Nucleus accumbens (tissue), 56 donors: ENCODE measurements at regions not wholly inside any gene's neighbourhood (a gene's known extent, or its start where the extent isn't known, plus 50 kb on each side); places are given as distances from the start of the nearest gene placed in this dataset.
A peak's percentile ranks its signal among the peaks of the same experiment; 100 is the strongest.

Experiments
- DNase-seq, 56 donors: peaks; one replicate each; lab custom pipeline; 2025; lab: John Stamatoyannopoulos, UW

- DNase-seq: peak in 19 of 56 donors; percentile 3 to 58 (median 12)
Measured at GRCh38 chr18:70454704-70455322, 166.0 kb downstream of the SOCS6 start.

GRCh38 chr18:70453058-70453775, 164.4 kb downstream of the SOCS6 start:
- DNase-seq: no peak

DNA sequence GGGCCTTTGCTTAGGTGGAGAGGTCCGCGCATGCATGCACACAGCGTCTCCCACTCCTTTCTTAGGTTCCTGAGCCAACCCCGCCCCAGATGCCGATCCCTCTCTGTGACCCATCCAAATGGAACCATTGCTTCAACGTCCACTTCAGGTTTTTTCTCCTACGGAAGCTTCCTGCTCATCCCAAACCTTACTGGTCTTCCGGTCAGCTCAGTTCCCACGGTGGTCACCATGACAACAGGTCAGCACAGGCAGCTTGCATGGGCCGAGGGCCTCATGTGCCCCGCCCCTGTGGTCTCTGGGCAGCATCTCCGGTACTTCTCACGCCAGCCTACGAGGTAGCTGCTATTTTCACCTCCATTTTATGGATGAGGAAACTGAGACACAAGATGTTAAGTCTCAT, 163.7 kb downstream of the SOCS6 start:
- DNase-seq: no peak

GRCh38 chr18:70450426-70451253, 161.8 kb downstream of the SOCS6 start:
- no peak for DNase-seq

DNA sequence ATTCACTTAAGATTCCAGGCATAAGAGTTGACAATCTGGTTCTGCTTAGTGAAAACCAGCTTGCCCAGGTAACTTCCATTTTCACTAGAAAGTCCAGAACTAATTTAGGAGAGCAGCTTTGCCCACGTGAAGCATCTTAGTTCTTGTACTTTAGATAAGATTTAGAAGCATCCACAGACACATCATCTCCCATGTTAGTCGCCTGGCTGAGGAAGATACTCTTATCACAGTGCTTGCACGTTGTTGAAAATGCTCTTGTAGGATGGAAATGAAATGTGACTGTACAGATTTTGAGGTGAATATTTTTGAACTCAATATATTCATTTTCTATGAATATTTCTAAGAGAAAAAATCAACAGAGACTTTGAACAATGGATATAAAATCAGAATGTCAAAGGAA, 159.7 kb downstream of the SOCS6 start:
- no peak for DNase-seq

DNA sequence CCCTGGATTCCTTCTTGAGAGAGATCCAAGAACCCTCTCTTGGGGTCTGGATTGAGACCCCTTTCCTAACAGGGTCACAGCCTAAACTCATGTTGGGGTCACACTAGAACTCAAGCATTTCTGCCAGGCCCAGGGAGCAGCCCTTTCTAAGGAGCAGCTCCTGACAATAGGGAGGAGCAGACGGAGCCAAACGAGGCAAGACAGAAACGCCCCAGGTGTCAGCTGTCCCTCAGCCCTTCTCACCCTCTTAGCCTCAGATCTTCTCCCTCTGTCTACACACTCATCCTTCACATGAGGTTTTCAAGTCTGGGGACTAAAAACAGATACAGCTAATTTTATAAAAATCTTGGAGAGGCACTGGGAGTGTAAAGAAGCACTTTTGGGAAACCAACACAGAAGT, 157.2 kb downstream of the SOCS6 start:
- no peak for DNase-seq

GRCh38 chr18:70442933-70443332, 154.1 kb downstream of the SOCS6 start:
- no peak for DNase-seq

- DNase-seq: no peak
Measured at GRCh38 chr18:70432804-70433400, 144.1 kb downstream of the SOCS6 start.

GRCh38 chr18:70431203-70431624, 142.4 kb downstream of the SOCS6 start:
- no peak for DNase-seq

GRCh38 chr18:70430501-70431173, 141.8 kb downstream of the SOCS6 start:
- DNase-seq: no peak

- no peak for DNase-seq
Measured at GRCh38 chr18:70429847-70430500, 141.1 kb downstream of the SOCS6 start.

DNA sequence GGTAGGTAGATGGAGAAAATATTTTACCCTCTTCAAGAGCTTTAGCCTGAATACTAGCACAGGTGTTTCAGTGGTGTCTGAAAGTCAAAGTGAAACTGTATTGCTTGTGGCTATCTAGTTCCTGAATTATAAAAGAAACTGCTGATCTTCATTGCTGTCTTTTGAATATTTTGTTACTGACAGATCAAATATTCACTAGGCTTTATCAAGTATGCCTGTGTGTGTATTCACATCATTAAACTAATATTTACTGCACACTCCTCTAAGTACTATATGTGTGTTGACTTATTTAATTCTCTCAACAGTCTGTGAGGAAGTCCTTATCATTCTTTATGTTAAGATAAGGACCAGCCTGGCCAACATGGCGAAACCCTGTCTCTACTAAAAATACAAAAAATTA, 139.6 kb downstream of the SOCS6 start:
- no peak for DNase-seq

- DNase-seq: no peak
Measured at GRCh38 chr18:70426818-70427217, 138.0 kb downstream of the SOCS6 start.

- DNase-seq: no peak
Measured at GRCh38 chr18:70425236-70425635, 136.4 kb downstream of the SOCS6 start.

GRCh38 chr18:70423988-70424387, 135.1 kb downstream of the SOCS6 start:
- no peak for DNase-seq

GRCh38 chr18:70423120-70423519, 134.3 kb downstream of the SOCS6 start:
- DNase-seq: no peak

DNA sequence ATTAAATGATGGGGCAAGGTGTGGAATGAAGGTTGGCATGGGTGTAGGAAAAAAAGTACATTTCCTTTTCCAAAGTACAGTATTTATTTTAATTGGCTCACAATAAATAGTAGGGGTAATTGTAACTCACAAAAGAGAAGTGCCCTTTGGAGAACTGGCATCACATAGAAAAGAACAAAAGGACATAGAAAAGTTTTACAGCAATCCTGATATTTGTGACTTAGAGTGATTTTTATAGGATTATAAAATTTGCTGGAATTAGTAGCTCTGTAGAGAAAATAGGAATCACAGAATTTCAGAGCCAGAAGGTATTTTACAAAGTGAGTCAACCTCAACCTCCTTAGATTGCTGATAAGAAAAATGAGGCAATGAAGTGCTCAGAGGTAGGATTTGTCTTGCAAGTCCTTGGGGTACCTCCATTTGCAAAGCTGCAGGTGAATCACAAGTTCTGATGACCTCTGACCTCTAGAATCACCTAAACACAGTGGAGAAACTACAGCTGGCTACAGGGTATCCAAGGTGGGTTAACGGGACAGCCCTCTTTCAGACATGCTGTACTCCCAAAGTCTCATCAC, 133.6 kb downstream of the SOCS6 start:
- no peak for DNase-seq

DNA sequence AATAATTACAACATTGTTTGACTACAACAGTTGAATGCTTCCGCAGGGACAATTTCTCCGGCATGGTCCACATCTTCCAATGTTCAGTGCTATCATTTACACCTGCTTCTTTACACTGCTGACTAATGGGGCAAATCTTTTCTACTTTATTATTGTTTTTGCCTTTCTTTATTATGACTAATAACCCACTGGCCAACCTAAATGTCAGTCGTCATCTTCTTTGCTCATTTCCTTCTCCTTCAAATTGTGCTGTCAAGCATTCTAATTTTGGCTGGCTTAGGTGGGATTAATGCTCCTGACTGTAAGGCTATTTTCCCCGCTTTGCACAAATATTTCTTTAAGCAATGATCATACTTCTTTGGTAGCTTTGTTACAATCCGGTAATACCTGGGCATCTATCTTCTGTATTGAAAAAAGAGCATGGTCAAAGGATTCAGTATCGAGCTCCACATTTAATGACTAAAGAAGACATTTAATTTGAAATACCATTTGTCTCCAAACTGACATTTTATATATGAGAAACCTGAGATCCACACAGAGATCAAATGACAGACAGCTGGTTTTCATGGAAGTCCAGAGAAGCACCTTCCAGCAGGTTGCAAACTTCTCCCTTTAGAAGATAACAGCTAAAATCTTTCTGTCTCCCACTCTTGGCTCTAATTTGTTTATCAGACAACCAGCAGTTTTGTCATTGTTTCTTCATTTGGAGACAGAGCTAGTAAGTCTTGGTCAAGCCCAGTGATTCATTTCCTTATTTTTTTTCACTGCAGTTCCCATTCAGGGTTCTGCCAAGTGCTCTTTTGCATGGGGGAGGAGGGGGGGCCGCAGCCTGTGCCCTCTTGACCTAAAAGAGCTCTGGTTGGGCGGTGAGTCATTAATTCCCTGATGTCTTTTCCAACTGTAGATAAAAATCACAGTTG, 132.9 kb downstream of the SOCS6 start:
- DNase-seq: peak in 12 of 56 donors; percentile 1 to 37 (median 4)
